ENCODE measurements at regions not wholly inside any gene's neighbourhood (a gene's known extent, or its start where the extent isn't known, plus 50 kb on each side); places are given as distances from the start of the nearest gene placed in this dataset.
"Not testable (repeated sequence)": the region's sequence is repeated elsewhere in the genome, so short reads cannot be mapped to it uniquely, and the experiment has no call there.

DNA sequence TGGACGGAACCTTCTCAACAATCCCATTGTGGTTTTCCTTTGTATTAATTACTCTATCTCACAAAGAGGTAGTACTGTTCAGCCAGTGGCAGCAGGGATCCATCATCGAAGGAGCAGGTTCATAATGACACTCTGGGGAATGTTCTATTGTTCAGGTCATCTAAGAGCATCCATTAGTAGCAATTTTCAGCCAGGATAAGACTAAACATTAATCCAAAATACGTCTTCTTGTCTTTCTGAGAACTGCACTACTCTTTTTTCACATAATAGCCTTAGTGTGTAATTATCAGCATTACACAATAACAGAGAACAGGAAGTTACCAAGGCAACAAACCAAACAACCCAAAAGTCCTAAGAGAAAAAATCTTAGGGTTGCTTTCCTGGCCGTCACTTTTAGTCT, 259.5 kb upstream of the VWC2 start:
- DNase-seq (no peak), ATAC-seq (ENCODE audit: poor library complexity) (peak; percentile 64)
- intact Hi-C loops (cut with DNase I) = no loop called here

DNA sequence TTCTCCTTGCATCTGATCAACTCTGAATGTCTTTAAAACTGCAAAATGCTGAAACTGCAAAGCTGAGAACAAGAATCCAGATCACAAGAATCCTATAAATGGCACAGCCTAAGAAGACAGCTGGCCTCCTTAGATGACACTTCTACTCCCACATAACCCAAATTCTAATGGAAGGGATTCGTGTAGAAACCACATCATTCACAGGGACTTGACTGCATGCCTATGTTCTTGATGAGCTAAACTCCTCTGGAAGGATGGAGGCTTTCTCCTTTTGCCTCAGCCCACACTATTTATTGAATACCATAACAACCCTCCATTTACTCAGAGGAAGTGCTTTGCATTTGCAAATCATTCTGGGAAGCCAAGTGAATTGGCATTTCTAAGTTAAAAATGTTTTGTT, 252.5 kb upstream of the VWC2 start:
- ATAC-seq (ENCODE audit: poor library complexity) = no peak
- no peak for DNase-seq
- intact Hi-C loops (cut with DNase I) = no loop called here

DNA sequence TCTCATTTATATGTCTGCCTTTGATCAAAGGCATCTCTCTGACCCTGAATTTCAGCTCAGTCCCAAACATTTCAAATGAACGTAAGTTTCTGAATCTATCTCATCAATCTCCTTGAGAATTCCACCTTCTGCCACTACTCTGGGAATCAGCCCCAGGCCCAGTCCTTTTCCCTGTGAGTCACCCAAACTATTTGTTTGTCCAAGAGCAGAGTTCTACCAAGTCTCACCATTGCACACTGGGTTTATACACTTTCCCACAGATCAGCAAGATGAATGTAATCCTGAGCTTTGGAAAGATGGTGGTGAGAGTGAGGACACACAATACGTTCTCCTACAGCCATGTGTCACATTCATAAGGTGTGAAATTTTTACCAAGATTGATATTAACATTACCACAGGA, 251.3 kb upstream of the VWC2 start:
- no peak for ATAC-seq (ENCODE audit: poor library complexity)
- intact Hi-C loops (cut with DNase I) = no loop called here

DNA sequence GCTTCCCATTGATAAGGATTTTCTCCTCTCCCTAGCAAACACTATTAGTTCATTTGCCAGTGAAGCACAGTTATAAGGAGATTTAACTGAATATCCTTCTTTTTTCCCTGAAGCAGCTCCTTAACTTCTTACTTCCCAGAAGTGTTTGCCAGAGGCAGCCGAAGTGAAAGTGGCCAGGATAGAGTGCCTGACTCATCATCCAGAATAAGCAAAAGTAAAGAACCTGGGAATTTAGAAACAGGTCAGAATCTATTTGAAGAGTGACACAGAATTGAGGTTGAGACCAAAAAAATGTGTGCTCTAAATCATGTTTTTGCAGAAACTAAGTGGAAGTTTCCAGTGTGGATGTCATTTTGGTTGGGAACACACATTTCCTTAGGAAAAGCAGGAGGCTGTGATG, 249.6 kb upstream of the VWC2 start:
- no peak for ATAC-seq (ENCODE audit: poor library complexity)
- DNase-seq = no peak
- intact Hi-C loops (cut with DNase I) = no loop called here

More for the DNA sequence above, 251.3 kb upstream of the VWC2 start:
- DNase-seq = no peak

DNA sequence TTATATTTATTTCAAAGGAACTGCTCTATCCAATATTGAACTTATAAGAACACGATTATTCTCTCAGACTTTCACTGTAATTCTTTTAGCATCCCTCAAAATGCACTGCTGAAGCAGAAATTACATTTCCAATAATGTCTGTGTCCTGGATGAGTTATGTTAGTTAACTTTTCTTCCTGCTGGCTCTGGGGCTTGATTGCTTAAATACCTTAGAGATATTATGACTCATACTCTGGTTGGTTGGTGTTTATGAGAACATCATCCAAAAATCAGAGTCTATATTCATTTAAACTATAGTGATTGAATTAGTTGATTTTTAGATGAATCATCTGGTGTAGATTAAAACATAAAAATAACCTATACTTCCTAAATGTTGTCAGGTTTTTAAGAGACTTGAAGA, 246.3 kb upstream of the VWC2 start:
- intact Hi-C loops (cut with DNase I) = no loop called here
- DNase-seq (no peak), ATAC-seq (ENCODE audit: poor library complexity) (no peak)

DNA sequence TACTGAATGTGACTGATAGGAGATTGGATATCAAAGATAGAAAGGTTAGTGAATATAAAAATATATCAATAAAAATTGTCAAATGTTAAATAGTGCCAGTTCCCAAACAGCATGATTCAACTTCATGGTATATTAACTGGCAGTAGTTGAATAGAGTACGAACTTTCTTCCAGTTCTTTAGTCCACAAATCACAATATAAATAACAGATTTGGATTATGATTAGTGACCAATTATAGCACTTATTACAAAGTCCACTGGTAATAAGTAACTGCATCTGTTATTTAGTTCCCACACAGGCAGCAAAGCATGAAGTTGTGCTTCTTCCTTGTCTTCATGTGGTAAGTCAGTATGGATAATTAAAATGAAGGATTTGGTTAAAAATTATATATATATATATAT, 243.0 kb upstream of the VWC2 start:
- intact Hi-C loops (cut with DNase I) = no loop called here
- ATAC-seq (ENCODE audit: poor library complexity) = no peak
- DNase-seq = no peak

DNA sequence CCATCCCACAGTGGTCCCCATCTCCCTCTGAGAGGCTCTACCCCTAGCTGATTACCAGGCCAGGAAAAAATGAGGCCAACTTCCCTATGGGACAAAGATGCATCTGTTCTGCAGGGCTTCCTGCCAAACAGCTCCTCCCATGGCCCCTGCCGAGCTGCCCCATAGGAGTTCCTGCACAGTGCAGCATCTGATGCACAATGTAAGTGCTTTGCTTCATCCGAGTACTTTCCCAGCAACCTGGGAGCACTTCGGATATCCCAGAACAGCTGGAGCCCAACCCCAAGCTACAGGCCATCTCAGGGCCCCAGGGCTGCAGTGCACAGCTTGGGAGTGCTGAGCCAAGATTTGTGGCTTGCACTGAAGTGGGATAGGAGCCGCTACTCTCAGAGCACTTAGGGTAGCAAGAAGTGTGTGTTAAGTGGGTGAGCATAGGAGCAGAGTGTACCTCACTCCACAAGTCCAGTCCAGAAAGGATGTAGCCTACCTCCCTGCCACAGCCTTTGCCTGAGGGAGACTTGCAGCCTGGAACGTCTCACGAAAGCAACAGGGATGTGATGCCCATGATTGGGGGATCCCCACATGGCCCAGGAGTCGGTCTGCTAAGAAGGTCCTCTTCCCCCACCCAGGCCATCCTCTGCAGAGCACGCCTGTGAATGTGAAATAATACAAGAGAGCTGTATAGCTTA, 209.6 kb upstream of the VWC2 start:
- no peak for DNase-seq
- intact Hi-C loops (cut with DNase I) = no loop called here
- ATAC-seq (ENCODE audit: poor library complexity) = no peak

DNA sequence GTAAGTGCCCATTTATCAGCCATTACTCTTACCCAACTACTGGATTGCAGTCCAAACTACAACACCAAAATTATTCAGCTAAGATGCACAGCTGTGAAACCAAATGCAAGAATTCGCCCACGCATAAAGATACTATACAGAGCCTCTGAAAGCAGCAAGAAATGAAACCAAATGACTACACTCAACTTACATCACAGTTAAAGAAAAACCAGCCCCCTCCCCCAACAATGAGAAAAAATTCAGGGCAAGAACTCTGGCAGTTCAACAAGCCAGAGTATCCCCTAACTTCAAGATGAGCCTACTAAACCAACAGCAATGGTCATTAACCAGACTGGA, 209.1 kb upstream of the VWC2 start:
- intact Hi-C loops (cut with DNase I) = no loop called here
- no peak for DNase-seq
- ATAC-seq (ENCODE audit: poor library complexity) = no peak

DNA sequence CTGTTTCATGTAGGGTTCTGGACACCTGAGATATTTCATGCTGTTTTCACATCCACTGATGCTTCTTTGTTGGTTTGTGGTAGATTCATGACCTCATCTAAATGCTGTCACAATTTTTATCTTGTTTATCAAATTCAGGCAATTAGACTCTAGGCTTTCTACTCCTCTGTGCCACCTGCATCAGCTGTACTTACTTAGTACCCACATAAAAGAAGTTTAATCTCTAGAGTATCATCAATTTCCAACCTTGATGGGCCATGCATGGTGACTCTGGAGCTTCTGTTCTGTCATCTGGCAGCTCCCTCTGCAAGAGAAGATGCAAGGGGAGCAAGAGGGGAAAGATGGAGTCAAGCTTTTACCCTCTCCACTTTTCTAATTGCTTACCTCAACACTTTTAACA, 195.9 kb upstream of the VWC2 start:
- DNase-seq (no peak), ATAC-seq (ENCODE audit: poor library complexity) (no peak)
- intact Hi-C loops (cut with DNase I) = no loop called here

DNA sequence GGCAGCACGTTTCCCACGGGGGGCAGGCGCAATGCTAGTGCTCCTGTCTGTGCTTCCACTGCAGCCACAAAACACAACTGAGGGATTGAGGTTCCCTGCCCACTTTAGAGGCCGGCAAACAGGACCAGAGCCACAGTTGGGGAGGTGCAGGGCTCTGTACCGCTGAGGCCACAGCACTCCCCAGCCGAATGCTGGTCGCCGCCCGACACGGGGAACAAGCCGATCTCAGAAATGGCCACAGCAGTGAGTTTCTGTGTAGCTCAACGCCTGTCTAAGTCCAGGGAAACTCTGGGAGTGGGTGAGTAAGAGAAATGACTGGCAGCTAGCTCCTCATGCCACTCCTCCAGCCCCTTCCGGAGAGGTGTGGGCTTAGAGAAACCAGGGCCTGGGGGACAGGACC, 194.0 kb upstream of the VWC2 start:
- ATAC-seq (ENCODE audit: poor library complexity) (no peak), DNase-seq (no peak)
- intact Hi-C loops (cut with DNase I) = no loop called here

DNA sequence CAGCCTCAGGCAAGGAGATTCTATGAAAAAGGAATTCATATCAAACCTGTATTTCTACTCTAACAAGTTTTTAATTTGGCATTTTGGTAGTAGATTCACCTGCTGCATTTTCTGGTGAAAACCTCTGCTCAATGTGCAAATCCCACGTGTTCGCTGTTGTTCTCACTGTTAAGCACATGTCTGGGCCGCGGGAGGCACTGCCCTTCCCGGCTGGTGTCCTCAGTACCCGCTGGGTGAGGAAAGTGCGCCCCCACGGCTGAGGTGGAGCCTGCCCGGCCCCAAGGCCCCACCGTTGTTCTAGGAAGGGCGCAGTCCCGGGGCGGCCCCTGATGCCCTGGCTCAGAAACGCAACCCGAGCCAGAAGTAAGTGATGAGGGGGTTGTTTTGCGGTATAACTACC, 193.4 kb upstream of the VWC2 start:
- intact Hi-C loops (cut with DNase I) = no loop called here
- DNase-seq (no peak), ATAC-seq (ENCODE audit: poor library complexity) (no peak)

DNA sequence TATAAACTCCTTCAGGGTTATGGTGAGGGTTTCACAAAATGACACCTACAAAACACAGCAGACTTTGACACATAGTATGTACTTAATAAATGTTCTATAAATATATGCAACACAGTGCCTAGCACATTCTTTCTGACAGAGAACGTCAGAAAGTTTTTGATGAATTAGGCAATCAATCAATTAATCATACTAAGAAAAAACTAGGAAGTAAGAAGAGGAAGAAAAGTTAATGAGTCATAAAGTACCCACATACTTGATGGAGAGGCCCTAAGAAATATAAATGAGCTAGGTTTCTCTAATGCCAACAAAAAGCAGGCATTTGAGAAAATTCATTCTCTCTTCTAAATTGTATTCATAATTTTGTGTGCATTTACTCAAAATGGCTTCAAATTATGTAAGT, 192.7 kb upstream of the VWC2 start:
- ATAC-seq (ENCODE audit: poor library complexity) (no peak), DNase-seq (no peak)
- intact Hi-C loops (cut with DNase I) = no loop called here

DNA sequence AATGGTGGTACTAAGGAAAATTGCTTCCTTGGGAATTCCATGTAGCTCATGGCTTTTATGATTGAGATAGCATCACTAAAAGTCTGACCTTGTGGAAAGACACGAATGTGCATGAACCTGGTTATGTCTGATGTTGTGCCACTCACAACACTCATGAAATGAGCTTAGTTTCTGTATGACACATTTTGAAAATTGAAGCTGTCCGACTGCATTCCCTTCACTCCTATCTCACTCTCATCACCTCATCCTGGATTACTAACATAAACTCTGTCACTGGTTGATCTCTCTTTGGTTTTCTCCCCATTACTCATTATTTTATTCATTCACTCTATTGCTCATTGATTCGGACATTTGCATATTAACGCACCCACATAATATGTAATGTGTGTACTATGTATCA, 190.0 kb upstream of the VWC2 start:
- no peak for DNase-seq
- intact Hi-C loops (cut with DNase I) = no loop called here

DNA sequence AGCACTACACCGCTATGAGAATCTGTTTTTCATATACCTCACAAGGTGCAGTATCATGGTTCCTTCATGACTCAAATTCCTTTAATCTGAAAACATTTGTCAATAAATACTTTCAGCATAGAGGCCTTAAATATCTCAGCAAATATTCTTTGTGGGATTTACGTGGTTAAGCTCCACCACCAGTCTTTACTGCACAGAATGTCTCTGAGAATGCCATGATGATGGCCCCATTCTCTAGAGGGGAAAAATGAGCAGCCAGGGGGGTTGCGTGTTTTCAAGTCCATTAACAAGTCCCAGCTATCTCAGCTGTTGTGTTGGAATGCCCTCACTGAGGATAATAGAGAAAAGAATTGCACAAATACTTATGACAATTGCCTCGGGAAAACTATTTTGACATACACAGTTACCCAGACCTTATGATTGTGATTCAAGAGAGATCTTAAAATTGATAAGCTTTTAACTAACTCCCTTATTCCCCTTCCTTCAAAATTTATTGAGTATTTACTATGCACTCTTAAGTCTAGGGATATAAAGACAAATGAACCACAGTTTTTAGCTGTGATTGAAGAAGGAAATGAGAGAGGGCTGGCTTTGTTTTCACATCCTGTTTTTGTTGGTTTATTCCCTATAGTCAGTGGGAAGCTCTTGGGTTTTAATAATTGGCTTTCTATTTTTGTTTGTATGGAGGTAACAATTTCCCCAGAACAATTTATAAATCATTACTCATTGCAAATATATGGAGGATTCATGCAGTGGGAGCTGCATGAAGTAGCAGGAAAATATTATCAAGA, 176.5 kb upstream of the VWC2 start:
- ATAC-seq (ENCODE audit: poor library complexity) (no peak), DNase-seq (no peak)
- intact Hi-C loops (cut with DNase I) = no loop called here

More for the DNA sequence above, 190.0 kb upstream of the VWC2 start:
- no peak for ATAC-seq (ENCODE audit: poor library complexity)

DNA sequence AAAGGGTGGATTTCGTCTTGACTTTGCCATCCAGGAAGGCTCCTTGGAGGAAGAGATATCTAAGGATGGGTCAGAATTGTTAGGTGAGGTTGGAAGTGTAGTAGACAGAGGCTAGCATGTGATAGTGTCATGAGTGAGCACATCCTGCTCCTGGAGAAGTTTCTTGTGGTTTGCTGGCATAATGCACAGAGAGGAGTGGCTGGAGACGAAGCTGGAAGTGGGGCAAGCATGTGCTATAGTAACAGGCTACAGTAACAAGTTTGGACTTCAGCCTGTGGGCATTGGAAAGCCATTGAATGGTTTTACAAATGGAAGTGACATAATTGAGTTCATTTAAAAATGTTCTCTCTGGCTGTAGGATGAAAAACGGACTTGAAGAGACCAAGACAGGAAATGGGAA, 175.6 kb upstream of the VWC2 start:
- no peak for DNase-seq
- no peak for ATAC-seq (ENCODE audit: poor library complexity)
- intact Hi-C loops (cut with DNase I) = no loop called here

DNA sequence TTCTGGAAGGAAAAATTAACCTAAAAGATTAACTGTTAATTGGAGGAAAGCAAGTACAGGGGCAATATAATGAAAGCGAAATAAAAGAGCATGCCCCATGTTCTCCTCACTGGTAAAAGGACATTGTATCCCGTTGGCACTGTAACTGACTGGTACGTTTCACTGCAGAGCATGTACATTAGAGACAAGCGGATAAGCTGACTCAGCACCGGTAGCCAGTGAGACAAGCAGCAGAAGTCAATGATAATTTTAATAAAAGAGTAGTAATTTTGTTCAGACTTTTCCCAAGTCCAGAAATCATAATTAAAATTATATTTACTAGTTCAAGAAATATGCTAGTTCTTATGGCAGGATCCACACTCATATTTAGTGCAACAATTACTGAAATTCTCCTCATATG, 161.5 kb upstream of the VWC2 start:
- ATAC-seq (ENCODE audit: poor library complexity) = no peak
- DNase-seq = no peak
- intact Hi-C loops (cut with DNase I) = no loop called here

DNA sequence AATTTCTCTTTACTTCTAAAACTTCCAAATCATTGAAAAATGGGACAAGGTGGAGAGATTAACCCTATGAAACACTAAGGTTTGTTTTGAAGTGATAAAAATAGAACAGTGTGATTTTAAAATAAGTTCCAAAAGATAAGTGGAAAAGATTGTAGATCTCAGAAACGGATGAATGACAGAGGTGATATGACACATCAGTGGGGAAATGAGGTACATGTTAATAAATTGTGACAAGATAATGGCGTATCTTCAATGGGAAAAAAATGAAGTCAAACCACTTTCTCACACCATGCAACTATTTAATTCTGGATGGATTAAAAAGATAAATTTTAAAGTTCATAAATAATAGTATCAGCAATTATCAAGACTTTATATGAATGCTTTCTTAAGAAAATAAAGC, 159.7 kb upstream of the VWC2 start:
- ATAC-seq (ENCODE audit: poor library complexity) (no peak), DNase-seq (no peak)
- intact Hi-C loops (cut with DNase I) = no loop called here

DNA sequence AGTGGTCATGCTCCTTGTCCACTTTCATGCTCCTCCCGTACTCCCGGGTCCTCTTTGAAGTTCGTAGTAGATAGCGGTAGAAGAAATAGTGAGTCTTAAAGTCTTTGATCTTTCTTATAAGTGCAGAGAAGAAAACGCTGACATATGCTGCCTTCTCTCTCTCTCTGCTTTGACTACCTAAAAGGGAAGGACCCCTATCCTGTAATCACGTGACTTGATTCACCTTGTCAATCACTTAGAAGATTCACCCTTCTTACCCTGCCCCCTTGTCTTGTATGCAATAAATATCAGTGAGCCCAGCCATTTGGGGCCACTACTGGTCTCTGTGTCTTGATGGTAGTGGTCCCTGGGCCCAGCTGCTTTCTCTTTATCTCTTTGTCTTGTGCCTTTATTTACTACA, 158.5 kb upstream of the VWC2 start:
- DNase-seq; intact Hi-C loops (cut with DNase I); ATAC-seq (ENCODE audit: poor library complexity): not testable (repeated sequence)

DNA sequence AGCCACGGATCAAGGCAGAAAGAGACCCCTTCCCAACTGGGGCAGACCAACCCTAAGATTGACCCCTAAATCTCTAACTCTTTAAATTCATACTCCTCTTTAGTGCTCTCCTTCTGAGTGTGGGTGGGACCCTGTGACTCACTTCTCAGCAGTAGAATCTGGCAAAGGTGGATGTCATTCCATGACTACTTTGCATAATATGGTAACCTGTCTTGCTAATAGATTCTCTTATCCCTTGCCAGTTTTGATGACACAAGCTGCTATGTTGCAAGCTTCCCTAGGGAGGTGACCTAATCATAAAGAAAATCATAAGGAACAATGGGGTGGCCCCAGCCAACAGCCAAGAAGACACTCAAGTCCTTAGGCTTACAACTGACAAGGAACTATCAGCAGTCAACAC, 155.4 kb upstream of the VWC2 start:
- ATAC-seq (ENCODE audit: poor library complexity) (no peak), DNase-seq (no peak)
- intact Hi-C loops (cut with DNase I) = no loop called here

DNA sequence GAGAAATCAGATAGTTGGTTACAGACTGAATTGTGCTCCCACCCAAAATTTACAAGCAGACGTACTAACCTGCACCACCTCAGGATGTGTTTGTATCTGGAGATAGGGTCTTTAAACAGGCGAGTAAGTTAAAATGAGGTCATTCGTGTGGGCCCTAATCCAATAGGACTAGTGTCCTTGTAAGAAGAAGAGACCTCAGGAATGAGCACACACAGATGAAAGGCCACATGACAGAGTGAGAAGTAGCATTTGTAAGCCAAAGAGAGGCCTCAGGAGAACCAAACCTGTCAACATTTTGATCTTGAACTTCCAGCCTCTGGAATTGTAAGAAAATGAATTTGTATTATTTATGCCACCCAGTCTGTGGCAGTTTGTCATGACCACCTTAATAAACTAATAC, 149.5 kb upstream of the VWC2 start:
- DNase-seq (no peak), ATAC-seq (ENCODE audit: poor library complexity) (no peak)
- intact Hi-C loops (cut with DNase I) = loop anchor here (10.0 kb wide), 1 partner anchor 151 kb away; the partner anchor contains the start of gene VWC2

DNA sequence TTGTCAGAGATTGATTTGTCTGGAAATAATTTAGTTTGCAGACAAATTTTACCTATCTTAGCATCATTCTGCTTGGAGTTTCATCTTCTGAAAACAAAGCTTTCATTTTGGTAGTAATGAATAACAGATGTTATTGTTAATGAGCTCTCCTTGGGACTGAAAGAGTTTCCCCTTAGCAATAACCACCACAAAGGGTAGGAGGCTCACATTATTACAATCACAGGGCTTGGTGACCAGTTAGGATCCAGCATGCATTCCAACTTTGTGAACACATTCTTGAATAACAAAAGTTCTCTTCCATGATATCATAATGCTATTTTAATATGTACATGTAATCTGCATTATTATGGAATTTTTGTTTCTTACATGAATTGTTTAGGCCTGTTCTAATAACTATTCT, 148.8 kb upstream of the VWC2 start:
- intact Hi-C loops (cut with DNase I) = loop anchor here (10.0 kb wide), 1 partner anchor 150 kb away; the partner anchor contains the start of gene VWC2
- DNase-seq (no peak), ATAC-seq (ENCODE audit: poor library complexity) (peak; percentile 73)
